Erythroblast (primary cell): ENCODE measurements at regions not wholly inside any gene's neighbourhood (a gene's known extent, or its start where the extent isn't known, plus 50 kb on each side); places are given as distances from the start of the nearest gene placed in this dataset.

Experiments
- GATA1 ChIP-seq: IDR thresholded peaks from 2 replicates; pipeline ENCODE4 v1.6.1; 2011; ENCODE audit warnings: low read depth, mild to moderate bottlenecking, control low read depth, low read length, moderate library complexity
- POLR2A ChIP-seq: IDR thresholded peaks from 2 replicates; pipeline ENCODE4 v1.6.1; 2011; ENCODE audit warnings: mild to moderate bottlenecking, low read length

DNA sequence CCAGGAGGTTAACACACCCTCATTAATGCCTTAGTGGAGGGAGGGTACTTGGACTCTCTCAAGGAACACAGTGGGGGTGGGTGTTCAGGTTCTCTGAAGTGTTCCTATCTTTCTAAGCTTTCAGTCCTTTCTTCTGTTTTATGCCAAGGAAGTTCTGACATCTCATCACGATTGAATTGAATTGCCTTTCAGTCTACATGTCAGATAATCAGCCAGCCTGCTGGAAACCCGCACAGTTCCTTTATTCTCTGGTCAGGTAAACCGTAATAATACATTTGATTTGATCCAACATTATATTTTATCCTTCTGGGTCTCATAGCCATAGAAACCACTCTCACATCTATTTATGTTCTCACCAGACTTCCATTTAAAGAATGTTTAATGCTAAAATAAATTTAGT lies 339.0 kb downstream of the RWDD3 start:
- TF ChIP-seq POLR2A (no peak), GATA1 (no peak)
